GM12875 (cell line): ENCODE measurements at regions not wholly inside any gene's neighbourhood (a gene's known extent, or its start where the extent isn't known, plus 50 kb on each side); places are given as distances from the start of the nearest gene placed in this dataset.

Experiments
- H3K4me3 ChIP-seq: one replicate; pipeline ENCODE4 v1.5.1; 2011; ENCODE audit warnings: low read depth, low read length, control low read depth
- TF ChIP-seq, protein P1 (sequence below): IDR thresholded peaks from 2 replicates; pipeline ENCODE4 v1.5.1; 2011; ENCODE audit warnings: low read depth, mild to moderate bottlenecking, control low read depth, inconsistent platforms, low read length, moderate library complexity, borderline replicate concordance; ENCODE audit not compliant: insufficient read depth

DNA sequence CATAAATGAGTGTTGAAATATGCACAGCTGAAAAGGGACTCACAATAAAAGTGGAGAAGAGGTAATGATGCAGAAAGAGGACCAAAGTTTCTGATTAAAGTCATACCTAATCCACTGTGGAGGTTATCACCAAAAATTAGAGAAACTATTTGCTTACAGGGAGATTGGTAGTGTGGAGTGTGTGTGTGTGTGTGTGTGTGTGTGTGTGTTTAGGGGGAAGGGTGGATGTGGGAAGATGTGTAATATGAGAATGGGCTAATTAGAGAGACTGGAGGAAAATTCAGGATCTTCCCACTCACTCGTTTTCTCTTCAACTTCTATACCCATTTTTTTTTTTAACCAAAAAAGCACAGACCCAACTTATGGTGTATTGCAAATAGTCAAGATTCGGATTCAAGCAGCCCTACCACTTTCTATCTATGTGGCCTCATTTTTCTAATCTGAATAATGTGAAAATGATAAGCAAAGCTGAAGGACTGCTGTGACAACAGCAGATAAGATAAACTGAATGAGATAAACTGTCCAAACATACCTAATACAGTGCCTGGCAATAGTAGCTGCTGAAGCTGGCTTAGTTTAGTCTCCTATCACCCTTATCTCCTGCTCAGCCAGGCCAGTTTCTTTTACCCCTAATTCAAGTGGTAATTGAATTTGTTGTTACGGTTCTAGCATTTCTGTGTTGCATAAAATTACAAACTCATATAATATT lies 501.1 kb downstream of the KDM4C start:
- TF ChIP-seq, protein P1, sequence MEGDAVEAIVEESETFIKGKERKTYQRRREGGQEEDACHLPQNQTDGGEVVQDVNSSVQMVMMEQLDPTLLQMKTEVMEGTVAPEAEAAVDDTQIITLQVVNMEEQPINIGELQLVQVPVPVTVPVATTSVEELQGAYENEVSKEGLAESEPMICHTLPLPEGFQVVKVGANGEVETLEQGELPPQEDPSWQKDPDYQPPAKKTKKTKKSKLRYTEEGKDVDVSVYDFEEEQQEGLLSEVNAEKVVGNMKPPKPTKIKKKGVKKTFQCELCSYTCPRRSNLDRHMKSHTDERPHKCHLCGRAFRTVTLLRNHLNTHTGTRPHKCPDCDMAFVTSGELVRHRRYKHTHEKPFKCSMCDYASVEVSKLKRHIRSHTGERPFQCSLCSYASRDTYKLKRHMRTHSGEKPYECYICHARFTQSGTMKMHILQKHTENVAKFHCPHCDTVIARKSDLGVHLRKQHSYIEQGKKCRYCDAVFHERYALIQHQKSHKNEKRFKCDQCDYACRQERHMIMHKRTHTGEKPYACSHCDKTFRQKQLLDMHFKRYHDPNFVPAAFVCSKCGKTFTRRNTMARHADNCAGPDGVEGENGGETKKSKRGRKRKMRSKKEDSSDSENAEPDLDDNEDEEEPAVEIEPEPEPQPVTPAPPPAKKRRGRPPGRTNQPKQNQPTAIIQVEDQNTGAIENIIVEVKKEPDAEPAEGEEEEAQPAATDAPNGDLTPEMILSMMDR = no peak

GRCh38 chr9:7246917-7247522 lies 489.2 kb downstream of the KDM4C start:
- H3K4me3 ChIP-seq = no peak overlapping the region
- TF ChIP-seq, protein P1 = no peak

More for the DNA sequence above, 501.1 kb downstream of the KDM4C start:
- no peak overlapping the region for H3K4me3 ChIP-seq

GRCh38 chr9:7245976-7246580 lies 488.3 kb downstream of the KDM4C start:
- TF ChIP-seq, protein P1 = no peak
- no peak overlapping the region for H3K4me3 ChIP-seq

- TF ChIP-seq, protein P1 = no peak
- H3K4me3 ChIP-seq = no peak overlapping the region
Measured at GRCh38 chr9:7243838-7244237, 486.1 kb downstream of the KDM4C start.

GRCh38 chr9:7242126-7242525 lies 484.4 kb downstream of the KDM4C start:
- no peak overlapping the region for H3K4me3 ChIP-seq
- TF ChIP-seq, protein P1 = no peak

DNA sequence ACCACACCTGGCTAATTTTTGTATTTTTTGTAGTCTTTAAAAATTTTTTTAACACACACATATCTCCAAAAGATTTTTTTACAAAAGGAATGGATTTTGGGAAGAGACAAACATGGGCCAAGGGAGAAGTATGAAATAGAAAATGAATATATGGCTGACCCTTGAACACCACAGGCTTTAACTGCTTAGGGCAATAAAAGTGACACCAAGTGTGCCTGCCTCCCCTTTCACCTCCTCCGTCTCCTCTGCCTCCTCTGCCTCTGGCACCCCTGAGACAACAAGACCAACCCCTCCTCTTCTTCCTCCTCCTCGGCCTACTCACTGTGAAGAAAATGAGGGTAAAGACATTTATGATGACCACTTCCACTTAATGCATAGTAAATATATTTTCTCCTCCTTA lies 483.9 kb downstream of the KDM4C start:
- TF ChIP-seq, protein P1 = no peak

GRCh38 chr9:7240569-7241311 lies 483.0 kb downstream of the KDM4C start:
- TF ChIP-seq, protein P1 = no peak
- no peak overlapping the region for H3K4me3 ChIP-seq

More for the DNA sequence above, 483.9 kb downstream of the KDM4C start:
- H3K4me3 ChIP-seq = no peak overlapping the region
